ENCODE measurements at regions not wholly inside any gene's neighbourhood (a gene's known extent, or its start where the extent isn't known, plus 50 kb on each side); places are given as distances from the start of the nearest gene placed in this dataset.

DNA sequence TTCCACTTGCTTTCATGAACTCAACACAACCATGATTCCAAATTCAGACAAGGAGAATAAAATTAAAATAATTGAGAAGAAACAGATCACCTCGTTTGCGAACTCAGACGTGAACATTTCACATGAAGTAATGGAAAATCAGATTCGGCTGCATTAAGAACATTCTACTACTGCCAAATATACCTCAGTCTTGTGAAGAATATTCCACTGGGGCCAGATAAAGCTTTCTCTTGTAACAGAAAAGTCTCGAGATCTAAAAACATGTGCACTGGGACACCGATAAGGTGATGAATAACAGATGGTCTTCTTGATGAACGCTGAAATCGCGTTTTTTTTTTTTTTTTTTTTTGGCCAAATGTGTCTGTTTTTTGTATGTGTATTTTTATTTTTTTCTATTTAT is 761.1 kb downstream of the BRD1 start:
- H3K4me3 ChIP-seq (ENCODE audit: low read depth, low read length): no peak overlapping the region
- no peak for TF ChIP-seq CTCF (conservative IDR thresholded peaks at IDR 0.05; ENCODE audit: low read depth, low read length)
- DNase-seq (ENCODE audit: low read depth): no peak

DNA sequence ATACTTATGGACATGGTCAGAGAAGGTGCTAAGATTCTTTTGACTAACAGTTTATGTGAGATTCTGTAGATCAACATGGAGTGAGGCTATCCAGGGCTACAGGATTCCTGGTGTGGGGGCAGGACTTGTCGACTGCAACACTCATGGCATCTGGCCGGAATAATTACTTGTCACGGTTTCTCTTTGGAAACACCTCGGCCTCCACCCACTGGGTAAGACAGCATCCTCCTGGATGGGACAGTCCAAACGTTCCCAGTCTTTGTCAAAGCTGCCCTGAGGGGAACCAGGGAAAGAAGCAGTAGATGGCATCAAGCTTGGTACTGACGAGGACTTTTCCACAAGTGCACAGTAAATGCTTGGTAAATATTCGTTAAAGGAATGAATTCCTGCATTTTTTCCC is 762.8 kb downstream of the BRD1 start:
- H3K4me3 ChIP-seq (ENCODE audit: low read depth, low read length): no peak overlapping the region
- DNase-seq (ENCODE audit: low read depth): no peak
- TF ChIP-seq CTCF (conservative IDR thresholded peaks at IDR 0.05; ENCODE audit: low read depth, low read length): no peak

DNA sequence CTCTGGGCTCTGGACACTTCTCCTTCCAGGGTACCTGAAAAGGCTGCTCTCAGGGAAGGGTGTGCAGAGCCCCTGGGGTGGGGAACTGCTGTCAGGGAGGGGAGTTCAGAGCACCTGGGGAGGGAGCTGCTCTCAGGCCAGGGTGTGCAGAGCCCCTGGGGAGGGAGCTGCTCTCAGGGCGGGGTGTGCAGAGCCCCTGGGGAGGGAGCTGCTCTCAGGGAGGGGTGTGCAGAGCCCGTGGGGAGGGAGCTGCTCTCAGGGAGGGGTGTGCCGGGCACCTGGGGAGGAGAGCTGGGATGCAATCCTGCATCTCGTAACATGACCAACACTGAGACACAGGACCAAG is 764.2 kb downstream of the BRD1 start:
- H3K4me3 ChIP-seq (ENCODE audit: low read depth, low read length): no peak overlapping the region
- DNase-seq (ENCODE audit: low read depth): no peak
- TF ChIP-seq CTCF (conservative IDR thresholded peaks at IDR 0.05; ENCODE audit: low read depth, low read length): no peak

DNA sequence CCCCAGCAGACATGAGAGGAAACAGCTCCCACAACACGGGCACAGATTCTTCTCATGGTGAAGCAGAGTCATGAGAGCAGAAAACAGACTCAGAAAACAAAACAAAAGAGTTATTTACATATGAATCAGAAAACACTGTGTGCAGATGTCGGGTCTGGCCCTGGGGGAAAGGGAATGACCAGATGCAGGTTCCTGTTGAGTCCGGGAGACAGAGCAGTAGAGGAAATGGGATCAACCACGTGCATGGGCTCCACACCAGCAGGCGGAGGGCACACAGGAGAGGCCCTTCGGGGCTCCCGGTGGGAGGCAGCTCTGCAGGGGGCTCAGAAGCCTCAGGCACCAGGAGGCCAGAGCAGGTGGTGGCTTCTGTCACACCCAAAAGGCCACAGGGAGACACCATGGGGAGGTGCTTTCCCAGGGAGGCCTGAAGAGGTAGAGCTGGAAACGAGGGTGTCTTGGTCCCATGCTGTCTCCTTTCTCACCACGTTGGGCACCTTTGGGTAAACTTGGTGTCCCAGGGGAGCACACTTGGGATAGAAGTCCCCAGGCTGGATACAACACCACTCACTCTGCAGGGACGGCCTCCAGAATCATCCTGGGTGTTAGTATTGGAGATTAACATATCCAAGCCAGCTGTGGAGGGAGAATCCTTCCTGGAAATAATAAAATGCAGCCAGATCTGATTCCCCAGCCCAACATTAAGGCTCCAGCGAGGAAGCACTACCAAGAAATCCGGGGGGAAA is 764.7 kb downstream of the BRD1 start:
- H3K4me3 ChIP-seq (ENCODE audit: low read depth, low read length): no peak overlapping the region
- no peak for DNase-seq (ENCODE audit: low read depth)

DNA sequence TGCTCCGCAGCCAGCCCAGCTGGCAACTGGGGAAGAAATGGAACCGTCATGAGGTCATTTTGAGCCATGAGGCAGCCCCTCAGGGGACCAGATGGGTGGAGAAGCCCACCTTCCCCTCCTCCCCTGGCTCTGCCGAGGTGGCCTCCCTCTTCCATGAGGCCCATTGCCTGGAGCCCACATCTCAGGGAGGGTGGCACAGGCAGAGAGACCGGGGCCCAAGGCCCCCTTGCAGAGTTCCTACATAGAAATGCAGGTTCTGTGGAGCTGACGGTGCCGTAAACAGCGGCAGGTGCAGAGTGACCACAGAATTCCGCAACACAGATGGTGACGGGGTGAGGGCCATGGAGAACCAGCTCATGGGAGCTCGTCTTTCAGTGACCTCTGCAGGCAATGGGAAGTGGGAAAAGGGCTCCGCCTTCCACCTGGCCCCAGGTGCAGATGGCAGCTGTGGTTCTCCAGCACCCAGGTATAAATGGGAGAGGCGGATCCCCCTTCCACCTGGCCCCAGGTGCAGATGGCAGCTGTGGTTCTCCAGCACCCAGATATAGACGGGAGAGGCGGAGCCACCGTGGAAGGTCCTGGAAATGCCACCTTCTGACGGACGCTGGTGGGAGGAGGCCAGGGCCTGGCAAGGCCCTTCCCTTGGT is 765.4 kb downstream of the BRD1 start:
- no peak for TF ChIP-seq CTCF (conservative IDR thresholded peaks at IDR 0.05; ENCODE audit: low read depth, low read length)
- no peak for DNase-seq (ENCODE audit: low read depth)
- H3K4me3 ChIP-seq (ENCODE audit: low read depth, low read length): no peak overlapping the region

More for the DNA sequence above, 764.7 kb downstream of the BRD1 start:
- TF ChIP-seq CTCF (conservative IDR thresholded peaks at IDR 0.05; ENCODE audit: low read depth, low read length): no peak

GRCh38 chr22:49057910-49058309 is 769.8 kb downstream of the BRD1 start:
- DNase-seq (ENCODE audit: low read depth): no peak
- no peak overlapping the region for H3K4me3 ChIP-seq (ENCODE audit: low read depth, low read length)
- TF ChIP-seq CTCF (conservative IDR thresholded peaks at IDR 0.05; ENCODE audit: low read depth, low read length): no peak

DNA sequence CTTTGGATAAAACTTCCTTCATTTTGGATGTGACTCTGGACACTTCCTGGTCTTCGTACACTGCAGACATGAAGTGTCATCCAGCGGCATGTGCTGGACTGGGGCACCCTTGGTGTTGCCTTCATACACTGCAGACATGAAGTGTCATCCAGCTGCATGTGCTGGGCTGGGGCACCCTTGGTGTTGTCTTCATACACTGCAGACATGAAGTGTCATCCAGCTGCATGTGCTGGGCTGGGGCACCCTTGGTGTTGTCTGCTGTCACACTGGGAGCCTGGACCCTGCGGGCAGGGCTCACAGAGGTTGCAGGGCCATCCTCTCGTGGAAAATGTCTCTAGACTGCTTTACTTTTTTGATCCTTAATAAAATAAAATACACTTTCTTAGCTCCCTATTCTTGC is 771.4 kb downstream of the BRD1 start:
- DNase-seq (ENCODE audit: low read depth): no peak
- H3K4me3 ChIP-seq (ENCODE audit: low read depth, low read length): no peak overlapping the region
- no peak for TF ChIP-seq CTCF (conservative IDR thresholded peaks at IDR 0.05; ENCODE audit: low read depth, low read length)
